ENCODE measurements at regions not wholly inside any gene's neighbourhood (a gene's known extent, or its start where the extent isn't known, plus 50 kb on each side); places are given as distances from the start of the nearest gene placed in this dataset.

DNA sequence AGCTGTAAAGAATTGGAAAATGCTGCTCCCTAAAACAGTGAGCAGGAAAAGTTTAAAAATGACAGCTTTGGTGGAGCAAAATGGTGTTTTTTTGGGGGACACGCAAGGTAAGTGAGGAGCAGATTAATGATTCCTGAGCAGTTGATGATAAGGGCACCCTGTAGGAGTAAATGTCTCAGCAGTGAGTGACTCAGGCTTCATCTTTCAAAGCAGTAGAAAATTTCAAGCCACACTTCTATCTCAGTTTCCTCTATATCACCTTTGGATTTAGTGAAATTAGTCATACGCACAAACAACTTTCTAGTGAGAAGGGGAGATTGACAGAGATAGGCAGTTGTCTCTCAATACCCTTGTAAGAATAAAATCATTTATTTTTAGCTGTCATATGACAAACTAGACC, 709.0 kb upstream of the FAM98A start:
- POLR2A ChIA-PET (ENCODE audit: low non-redundant PET): no interaction called here
- CTCF ChIA-PET: interaction anchor here (0.6 kb wide), 1 partner anchor 135 kb away, joined by 3 read pairs; no protein-coding TSS in a partner anchor
- H3K27ac ChIP-seq: no peak overlapping the region
- TF ChIP-seq, protein P1, sequence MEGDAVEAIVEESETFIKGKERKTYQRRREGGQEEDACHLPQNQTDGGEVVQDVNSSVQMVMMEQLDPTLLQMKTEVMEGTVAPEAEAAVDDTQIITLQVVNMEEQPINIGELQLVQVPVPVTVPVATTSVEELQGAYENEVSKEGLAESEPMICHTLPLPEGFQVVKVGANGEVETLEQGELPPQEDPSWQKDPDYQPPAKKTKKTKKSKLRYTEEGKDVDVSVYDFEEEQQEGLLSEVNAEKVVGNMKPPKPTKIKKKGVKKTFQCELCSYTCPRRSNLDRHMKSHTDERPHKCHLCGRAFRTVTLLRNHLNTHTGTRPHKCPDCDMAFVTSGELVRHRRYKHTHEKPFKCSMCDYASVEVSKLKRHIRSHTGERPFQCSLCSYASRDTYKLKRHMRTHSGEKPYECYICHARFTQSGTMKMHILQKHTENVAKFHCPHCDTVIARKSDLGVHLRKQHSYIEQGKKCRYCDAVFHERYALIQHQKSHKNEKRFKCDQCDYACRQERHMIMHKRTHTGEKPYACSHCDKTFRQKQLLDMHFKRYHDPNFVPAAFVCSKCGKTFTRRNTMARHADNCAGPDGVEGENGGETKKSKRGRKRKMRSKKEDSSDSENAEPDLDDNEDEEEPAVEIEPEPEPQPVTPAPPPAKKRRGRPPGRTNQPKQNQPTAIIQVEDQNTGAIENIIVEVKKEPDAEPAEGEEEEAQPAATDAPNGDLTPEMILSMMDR (conservative IDR thresholded peaks at IDR 0.05; ENCODE audit: low read depth): no peak
- no peak for DNase-seq (ENCODE audit: low spot score)

DNA sequence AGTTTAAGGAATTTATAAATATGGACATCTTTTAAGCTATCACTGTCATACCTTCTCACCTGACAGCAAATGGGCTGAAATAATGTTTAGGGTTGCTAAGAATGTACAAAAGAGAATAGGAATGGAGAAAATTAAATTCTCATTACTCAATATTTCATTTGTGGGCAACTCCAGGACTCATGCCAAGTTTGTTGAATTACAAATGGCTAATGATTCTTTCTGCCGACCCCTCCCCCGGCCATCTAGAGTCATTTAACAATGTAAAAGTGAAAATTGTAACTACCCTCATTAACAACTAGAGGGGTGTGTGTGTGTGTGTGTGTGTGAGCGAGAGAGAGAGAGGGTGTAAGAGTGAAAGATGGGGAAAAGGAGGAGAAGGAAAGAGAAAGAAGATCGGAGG, 708.5 kb upstream of the FAM98A start:
- DNase-seq (ENCODE audit: low spot score): no peak
- POLR2A ChIA-PET (ENCODE audit: low non-redundant PET): no interaction called here
- CTCF ChIA-PET: interaction anchor here (0.6 kb wide), 1 partner anchor 135 kb away, joined by 3 read pairs; no protein-coding TSS in a partner anchor

DNA sequence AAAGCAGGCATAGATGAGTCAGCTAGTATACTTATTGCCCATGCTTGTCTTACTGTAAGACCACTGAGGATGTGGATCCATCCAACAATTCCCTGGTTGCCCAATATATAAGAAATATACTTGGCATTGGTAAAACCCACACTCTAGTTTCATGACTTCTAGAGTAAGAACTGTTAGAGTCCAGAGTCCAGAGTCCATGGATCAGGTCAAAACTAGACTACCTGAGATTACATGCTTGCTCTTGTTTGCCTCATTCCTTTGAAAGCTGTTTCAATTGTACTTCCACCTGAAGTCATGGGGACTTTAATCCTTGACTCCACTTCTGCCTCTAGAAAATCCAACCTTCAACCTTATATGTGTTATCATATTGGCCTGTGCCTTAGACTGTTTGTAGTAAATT, 707.6 kb upstream of the FAM98A start:
- no peak for DNase-seq (ENCODE audit: low spot score)
- ChIA-PET CTCF (no interaction called here), POLR2A (ENCODE audit: low non-redundant PET) (no interaction called here)
- no peak overlapping the region for H3K27ac ChIP-seq
- TF ChIP-seq, protein P1 (conservative IDR thresholded peaks at IDR 0.05; ENCODE audit: low read depth): no peak

More for the DNA sequence above, 708.5 kb upstream of the FAM98A start:
- TF ChIP-seq, protein P1 (conservative IDR thresholded peaks at IDR 0.05; ENCODE audit: low read depth): no peak
- no peak overlapping the region for H3K27ac ChIP-seq

DNA sequence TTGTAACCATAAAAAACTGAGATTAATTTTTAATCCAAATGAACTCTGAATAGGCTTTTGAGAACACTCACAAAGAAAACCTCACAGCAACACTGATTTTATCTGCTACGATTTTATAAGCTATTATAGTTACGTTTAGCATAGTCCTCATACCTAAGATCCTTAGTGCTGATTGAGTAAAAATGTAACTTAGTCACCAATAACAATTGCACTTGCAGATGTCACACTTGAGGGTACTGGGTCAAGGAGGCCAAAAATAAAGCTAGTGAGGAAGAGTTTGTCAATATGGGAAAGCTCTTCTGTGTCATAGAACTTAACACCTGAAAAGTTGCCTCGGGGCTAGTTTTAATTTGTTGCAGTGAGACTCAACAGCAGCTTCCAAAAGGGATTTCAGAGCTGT, 706.5 kb upstream of the FAM98A start:
- CTCF ChIA-PET: no interaction called here
- POLR2A ChIA-PET (ENCODE audit: low non-redundant PET): no interaction called here
- no peak for DNase-seq (ENCODE audit: low spot score)
- TF ChIP-seq, protein P1 (conservative IDR thresholded peaks at IDR 0.05; ENCODE audit: low read depth): no peak
- H3K27ac ChIP-seq: no peak overlapping the region

DNA sequence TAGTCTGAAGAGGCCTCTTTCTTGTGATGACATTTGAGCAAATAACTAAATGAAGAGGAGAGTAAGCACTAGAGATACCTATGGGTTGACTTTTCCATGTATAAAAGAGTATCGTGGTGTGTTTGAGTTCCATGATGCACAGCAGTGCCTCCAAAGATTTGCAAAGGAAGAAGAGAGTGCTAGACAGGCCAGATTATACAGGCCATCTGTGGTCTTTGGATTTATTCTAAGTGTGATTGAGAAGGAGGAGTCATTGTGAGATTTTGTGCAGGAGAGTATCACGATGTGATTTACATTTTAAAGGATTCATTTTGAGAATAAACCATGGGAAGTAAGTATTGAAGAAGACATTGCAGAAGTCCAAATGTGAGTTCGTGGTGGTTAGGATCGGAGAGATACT, 695.9 kb upstream of the FAM98A start:
- ChIA-PET CTCF (no interaction called here), POLR2A (ENCODE audit: low non-redundant PET) (no interaction called here)
- no peak for DNase-seq (ENCODE audit: low spot score)
- TF ChIP-seq, protein P1 (conservative IDR thresholded peaks at IDR 0.05; ENCODE audit: low read depth): no peak
- H3K27ac ChIP-seq: no peak overlapping the region

DNA sequence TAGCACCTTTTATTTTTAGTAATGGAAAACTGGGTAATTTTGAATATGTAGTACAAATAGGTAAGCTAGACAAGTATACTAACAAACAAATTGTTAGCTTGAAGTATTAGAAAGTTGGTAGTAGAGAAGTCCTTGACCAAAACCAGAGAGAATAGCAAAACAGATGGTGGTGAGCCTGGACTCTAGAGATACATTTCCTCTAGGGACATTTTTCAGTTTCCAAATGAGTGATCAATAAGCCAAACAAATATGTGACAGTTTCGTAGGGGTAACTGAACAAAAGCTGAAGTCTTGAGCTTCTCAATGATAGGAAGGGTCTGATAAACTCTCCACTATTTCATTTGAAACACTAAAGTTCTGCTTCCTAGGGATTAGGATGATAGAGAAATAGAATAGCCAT, 692.0 kb upstream of the FAM98A start:
- ChIA-PET POLR2A (ENCODE audit: low non-redundant PET) (no interaction called here), CTCF (no interaction called here)
- H3K27ac ChIP-seq: no peak overlapping the region
- no peak for DNase-seq (ENCODE audit: low spot score)
- TF ChIP-seq, protein P1 (conservative IDR thresholded peaks at IDR 0.05; ENCODE audit: low read depth): no peak

DNA sequence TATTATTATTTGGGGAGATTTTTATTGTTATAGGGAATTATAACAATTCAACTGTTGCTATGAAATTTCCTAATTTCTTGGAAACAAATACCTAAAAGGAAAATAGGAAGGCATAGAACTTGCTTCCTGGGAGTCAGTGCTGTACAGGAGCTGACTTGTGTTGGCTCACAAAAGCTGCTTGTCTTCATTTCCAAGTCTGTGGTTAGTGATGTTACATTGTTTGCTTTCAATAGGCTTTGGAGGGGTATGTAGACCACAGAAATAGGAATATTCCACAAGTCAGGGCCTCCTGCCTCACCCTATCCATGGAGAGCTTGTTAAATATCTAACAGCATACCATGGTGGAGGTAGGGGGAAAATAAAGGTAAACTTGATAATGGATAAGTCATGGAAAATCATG, 688.9 kb upstream of the FAM98A start:
- TF ChIP-seq, protein P1 (conservative IDR thresholded peaks at IDR 0.05; ENCODE audit: low read depth): no peak
- POLR2A ChIA-PET (ENCODE audit: low non-redundant PET): no interaction called here
- no peak for DNase-seq (ENCODE audit: low spot score)
- no peak overlapping the region for H3K27ac ChIP-seq
- CTCF ChIA-PET: no interaction called here
